Calu3 (cell line): ENCODE measurements at regions not wholly inside any gene's neighbourhood (a gene's known extent, or its start where the extent isn't known, plus 50 kb on each side); places are given as distances from the start of the nearest gene placed in this dataset.

Experiments used
- BruUV-seq: library from RNA; stranded (reverse); fragments of 400-500 nt; replicated peaks from 2 replicates; lab custom pipeline; 2021; lab: Mats Ljungman, UMichigan
- CTCF ChIA-PET: fragments of 300-600 bp; sonication (Branson Sonifier 250); formaldehyde crosslinking; loops from one replicate; lab custom pipeline; 2022; ENCODE audit warnings: antibody characterized with exemption; lab: Charles Lee
- DNase-seq: peaks from one replicate; pipeline ENCODE4 v3.0.0; 2022
- H3K27ac Mint-ChIP-seq: one replicate; pipeline ENCODE4 v1.8.0; 2022; ENCODE audit warnings: mixed read lengths; ENCODE audit not compliant: unreplicated experiment
- H3K27me3 Mint-ChIP-seq: one replicate; pipeline ENCODE4 v1.8.0; 2022; ENCODE audit warnings: mixed read lengths; ENCODE audit not compliant: unreplicated experiment
- H3K36me3 Mint-ChIP-seq: one replicate; pipeline ENCODE4 v1.8.0; 2022; ENCODE audit warnings: mild to moderate bottlenecking, moderate library complexity, mixed read lengths; ENCODE audit not compliant: insufficient read depth, unreplicated experiment
- H3K4me1 Mint-ChIP-seq: one replicate; pipeline ENCODE4 v1.8.0; 2022; ENCODE audit warnings: mild to moderate bottlenecking, low read depth, mixed read lengths; ENCODE audit not compliant: unreplicated experiment
- H3K4me3 Mint-ChIP-seq: one replicate; pipeline ENCODE4 v1.8.0; 2022; ENCODE audit warnings: mild to moderate bottlenecking, low read depth, moderate library complexity, mixed read lengths; ENCODE audit not compliant: unreplicated experiment
- H3K9me3 Mint-ChIP-seq: one replicate; pipeline ENCODE4 v1.8.0; 2022; ENCODE audit warnings: low read depth, mixed read lengths; ENCODE audit not compliant: unreplicated experiment
- intact Hi-C: fragments of 100-400 bp; cut with micrococcal nuclease; formaldehyde crosslinking; loops from one replicate; pipeline ENCODE4 v1.10.0; 2022; ENCODE audit not compliant: unreplicated experiment
- TF ChIP-seq, protein P1 (sequence below): fragments of 200-600 bp; IDR thresholded peaks from one replicate; pipeline ENCODE4 v1.8.0; 2022; ENCODE audit warnings: antibody characterized with exemption; ENCODE audit not compliant: unreplicated experiment

GRCh38 chr18:78518805-78519204 lies 460.8 kb upstream of the SALL3 start:
- Mint-ChIP-seq H3K4me1 (no peaks in the 10 kb centered on the region), H3K9me3 (peaks cover 8% of the 10 kb centered on the region), H3K27ac (no peak overlapping the region), H3K27me3 (no peaks in the 10 kb centered on the region), H3K36me3 (no peaks in the 10 kb centered on the region), H3K4me3 (no peak overlapping the region)
- intact Hi-C loops, result no loop called here
- DNase-seq, result no peak
- TF ChIP-seq, protein P1, sequence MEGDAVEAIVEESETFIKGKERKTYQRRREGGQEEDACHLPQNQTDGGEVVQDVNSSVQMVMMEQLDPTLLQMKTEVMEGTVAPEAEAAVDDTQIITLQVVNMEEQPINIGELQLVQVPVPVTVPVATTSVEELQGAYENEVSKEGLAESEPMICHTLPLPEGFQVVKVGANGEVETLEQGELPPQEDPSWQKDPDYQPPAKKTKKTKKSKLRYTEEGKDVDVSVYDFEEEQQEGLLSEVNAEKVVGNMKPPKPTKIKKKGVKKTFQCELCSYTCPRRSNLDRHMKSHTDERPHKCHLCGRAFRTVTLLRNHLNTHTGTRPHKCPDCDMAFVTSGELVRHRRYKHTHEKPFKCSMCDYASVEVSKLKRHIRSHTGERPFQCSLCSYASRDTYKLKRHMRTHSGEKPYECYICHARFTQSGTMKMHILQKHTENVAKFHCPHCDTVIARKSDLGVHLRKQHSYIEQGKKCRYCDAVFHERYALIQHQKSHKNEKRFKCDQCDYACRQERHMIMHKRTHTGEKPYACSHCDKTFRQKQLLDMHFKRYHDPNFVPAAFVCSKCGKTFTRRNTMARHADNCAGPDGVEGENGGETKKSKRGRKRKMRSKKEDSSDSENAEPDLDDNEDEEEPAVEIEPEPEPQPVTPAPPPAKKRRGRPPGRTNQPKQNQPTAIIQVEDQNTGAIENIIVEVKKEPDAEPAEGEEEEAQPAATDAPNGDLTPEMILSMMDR, result no peak
- CTCF ChIA-PET, result no interaction called here
- BruUV-seq, result no TSS peak

DNA sequence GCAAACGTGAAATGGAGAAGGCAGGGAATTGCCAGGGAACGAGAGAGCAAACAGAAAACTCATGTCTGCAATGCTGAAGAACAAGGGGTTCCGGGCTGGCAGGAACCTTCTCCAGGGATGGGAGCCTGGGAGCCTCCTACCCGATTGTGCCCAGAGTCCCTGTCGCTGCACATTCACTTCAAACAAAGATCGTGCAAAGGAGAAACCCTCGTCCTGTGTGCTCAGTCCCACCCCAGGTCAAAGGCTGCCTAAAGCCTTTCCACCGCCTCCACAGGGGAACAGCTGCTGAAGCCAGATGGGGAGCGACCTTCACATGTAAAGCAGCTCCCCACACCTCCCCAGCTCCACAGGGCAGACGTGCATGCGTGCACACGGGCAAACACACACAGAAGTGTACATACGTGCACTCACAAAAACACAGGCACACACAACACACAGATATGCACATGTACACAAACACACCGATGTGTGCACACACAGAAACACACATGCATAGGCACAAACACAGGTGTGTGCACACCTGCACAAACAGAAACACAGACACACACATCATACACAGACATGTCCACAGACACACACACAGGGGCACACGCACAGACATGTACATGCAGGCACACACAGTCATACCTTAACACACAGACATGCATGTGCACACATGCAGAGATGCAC lies 460.1 kb upstream of the SALL3 start:
- TF ChIP-seq, protein P1, result no peak
- Mint-ChIP-seq H3K4me1 (no peaks in the 10 kb centered on the region), H3K27me3 (no peaks in the 10 kb centered on the region), H3K4me3 (no peak overlapping the region), H3K36me3 (no peaks in the 10 kb centered on the region), H3K27ac (no peak overlapping the region), H3K9me3 (peaks cover 12% of the 10 kb centered on the region)
- intact Hi-C loops, result no loop called here
- BruUV-seq, result no TSS peak
- CTCF ChIA-PET, result no interaction called here
- no peak for DNase-seq

GRCh38 chr18:78521136-78521535 lies 458.5 kb upstream of the SALL3 start:
- H3K36me3 Mint-ChIP-seq, result no peaks in the 10 kb centered on the region
- no peak overlapping the region for H3K4me3 Mint-ChIP-seq
- peaks cover 13% of the 10 kb centered on the region for H3K9me3 Mint-ChIP-seq
- no TSS peak for BruUV-seq
- no peak overlapping the region for H3K27ac Mint-ChIP-seq
- CTCF ChIA-PET, result no interaction called here
- H3K27me3 Mint-ChIP-seq, result no peaks in the 10 kb centered on the region
- TF ChIP-seq, protein P1, result no peak
- DNase-seq, result no peak
- H3K4me1 Mint-ChIP-seq, result no peaks in the 10 kb centered on the region
- intact Hi-C loops, result no loop called here

DNA sequence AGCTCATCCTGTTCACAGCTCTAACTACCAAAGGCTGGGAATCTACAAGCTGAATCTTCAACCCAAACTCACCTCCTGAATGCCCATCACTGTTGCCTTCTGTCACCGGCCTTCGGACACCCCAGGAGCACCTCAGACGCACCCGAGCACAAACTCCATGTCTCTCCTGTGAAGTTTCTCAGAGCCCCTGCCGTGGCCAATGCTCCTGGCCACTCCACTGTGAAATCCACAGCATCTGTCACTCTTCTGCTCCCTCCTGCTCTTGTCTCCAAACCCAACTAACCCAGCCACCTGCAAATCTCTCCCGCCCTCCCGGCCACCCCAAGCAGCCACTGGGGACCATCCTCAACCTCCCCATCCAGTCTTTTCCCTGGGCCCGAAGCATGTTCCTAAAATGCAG lies 457.9 kb upstream of the SALL3 start:
- no TSS peak for BruUV-seq
- H3K27me3 Mint-ChIP-seq, result no peaks in the 10 kb centered on the region
- CTCF ChIA-PET, result no interaction called here

More for the DNA sequence above, 457.9 kb upstream of the SALL3 start:
- TF ChIP-seq, protein P1, result no peak
- intact Hi-C loops, result no loop called here
- Mint-ChIP-seq H3K4me3 (no peak overlapping the region), H3K9me3 (peaks cover 13% of the 10 kb centered on the region), H3K36me3 (no peaks in the 10 kb centered on the region), H3K4me1 (no peaks in the 10 kb centered on the region), H3K27ac (no peak overlapping the region)
- no peak for DNase-seq
